Stimulated activated CD8-positive, alpha-beta memory T cell treated with anti-CD3 and anti-CD28 coated beads, Interleukin-7, amount 100 ng/mL, for 1 hour (primary cell): ENCODE measurements at regions not wholly inside any gene's neighbourhood (a gene's known extent, or its start where the extent isn't known, plus 50 kb on each side); places are given as distances from the start of the nearest gene placed in this dataset.
"Not testable (repeated sequence)": the region's sequence is repeated elsewhere in the genome, so short reads cannot be mapped to it uniquely, and the experiment has no call there.

ENCODE experiments used
- DNase-seq, 2 donors: peaks; one replicate each; pipeline ENCODE4 v3.0.0-alpha.2; 2020; ENCODE audit warnings: low read depth in 2 of 2

DNA sequence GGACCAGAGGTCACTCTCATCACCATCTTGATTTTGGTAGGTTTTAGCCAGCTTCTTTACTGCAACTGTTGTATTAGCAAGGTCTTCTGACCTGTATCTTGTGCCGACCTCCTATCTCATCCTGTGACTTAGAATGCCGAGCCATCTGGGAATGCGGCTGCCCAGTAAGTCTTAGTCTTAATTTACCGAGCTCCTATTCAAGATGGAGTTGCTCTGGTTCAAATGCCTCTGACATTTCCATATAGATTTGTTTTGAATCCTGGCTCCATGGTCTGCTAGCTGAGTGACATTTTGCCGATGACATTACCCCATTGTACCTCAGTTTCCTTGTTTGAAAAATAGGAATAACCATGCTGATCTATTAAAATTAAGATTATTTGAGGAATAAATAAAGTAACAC lies 193.9 kb upstream of the HMCN1 start:
- no peak for DNase-seq

DNA sequence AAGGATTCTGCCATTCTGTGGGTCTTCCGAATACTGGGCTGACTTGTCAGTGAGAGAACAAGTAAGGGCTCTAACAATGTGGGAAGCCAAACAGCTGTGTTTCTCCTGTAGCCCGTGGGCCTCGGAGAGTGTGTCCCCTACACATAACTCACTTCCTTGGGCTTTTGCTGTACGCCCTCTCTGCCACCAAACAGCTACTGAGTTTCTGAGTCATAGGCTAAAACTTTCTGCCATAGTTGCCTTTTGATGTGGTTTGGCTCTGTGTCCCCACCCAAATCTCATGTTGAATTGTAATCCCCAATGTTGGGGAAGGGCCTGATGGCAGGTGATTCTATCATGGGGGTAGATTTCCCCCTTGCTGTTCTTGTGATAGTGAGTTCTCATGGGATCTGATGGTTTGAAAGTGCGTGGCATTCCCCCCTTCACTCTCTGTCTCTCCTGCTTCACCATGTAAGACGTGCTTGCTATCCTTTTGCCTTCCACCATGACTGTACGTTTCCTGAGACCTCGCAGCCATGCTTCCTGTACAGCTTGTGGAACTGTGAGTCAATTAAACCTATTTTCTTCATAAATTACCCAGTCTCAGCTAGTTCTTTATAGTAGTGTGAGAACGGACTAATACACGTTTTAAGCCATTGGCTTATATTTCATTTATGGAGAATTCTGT lies 194.8 kb upstream of the HMCN1 start:
- DNase-seq = no peak

DNA sequence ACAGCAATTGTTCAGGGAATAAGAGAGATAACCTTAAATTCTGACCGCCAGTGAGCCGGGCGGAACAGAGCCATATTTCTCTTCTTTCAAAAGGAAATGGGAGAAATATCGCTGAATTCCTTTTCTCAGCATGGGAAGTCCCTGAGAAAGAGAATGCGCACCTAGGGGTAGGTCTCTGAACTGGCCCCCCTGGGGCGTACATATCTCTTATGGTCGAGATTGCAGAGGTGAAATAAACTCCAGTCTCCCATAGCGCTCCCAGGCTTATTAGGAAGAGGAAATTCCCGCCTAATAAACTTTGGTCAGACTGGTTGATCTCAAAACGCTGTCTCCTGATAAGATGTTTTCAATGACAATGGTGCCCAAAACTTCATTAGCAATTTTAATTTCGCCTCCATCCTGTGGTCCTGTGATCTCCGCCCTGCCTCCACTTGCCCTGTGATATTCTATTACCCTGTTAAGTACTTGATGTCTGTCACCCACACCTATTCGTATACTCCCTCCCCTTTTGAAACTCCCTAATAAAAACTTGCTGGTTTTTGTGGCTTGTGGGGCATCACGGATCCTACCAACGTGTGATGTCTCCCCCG lies 195.8 kb upstream of the HMCN1 start:
- DNase-seq = not testable (repeated sequence)

DNA sequence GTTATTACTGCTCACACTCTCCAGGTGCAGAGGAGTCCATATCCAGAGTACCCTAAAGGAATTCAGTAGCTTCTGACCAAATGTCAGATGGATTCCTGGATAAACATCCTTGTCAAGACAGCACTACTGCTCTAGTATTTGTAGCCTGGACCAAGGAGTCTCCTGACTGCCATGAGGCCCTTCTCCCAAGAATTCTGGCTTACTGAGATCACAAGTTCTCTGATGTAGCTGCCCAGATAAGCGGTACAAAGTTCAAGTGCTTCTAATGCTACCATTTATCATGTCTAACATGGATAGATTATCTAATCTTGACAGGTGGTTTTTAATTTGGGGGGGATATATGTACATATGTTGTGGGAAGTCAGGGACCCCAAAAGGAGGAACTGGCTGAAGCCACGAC lies 196.6 kb upstream of the HMCN1 start:
- DNase-seq = no peak

DNA sequence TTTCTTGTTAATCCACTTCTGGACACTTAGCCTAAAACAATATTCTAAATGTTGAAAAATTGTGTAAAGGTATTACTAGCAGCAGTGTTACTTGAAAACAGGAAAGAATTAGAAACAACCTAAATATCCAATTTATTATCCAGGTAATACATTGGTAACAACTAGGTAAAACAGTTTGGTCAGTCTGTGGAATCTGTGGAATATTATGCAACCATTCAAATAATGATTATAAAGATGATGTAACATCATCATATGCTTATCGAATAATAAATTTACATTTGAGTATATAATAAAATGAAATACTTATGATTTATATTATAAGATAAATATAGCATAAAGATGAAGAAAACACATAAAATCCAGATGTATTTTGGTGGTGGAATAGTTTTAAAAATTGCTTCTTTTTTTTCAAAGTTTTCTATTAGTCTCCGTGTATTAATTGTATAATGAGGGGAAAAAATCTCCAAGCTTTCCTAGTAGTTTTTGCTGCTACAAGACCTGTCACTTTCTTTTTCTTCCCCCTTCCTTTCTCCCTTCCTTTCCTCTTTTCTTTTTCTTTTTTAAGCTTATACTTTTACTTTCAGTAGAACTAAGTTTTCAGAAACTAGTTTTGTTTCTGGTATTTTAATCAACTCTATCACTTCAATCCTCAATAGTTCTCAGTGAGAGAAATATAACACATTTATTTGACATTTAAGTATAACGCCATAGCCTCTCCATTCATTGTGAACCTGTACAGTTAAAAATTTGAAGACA lies 197.8 kb upstream of the HMCN1 start:
- DNase-seq = no peak

DNA sequence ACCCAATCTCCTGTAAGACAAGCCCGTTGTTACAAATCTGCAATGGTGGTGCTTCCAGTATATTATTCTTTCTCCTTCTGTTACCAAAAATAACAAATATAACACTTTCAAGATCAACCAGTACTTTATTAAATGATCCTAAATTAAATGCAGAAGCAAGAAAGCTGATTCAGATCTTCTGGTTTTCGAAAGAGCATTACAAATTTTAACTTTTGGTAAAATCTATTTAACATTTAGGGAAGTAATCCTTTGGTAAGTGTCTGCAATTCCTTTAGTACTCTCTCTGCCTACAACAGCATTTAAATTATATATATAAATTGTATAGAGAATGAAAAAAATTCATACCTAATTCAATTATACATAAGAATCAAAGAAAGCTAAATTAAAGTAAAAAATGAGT lies 198.6 kb upstream of the HMCN1 start:
- no peak for DNase-seq

DNA sequence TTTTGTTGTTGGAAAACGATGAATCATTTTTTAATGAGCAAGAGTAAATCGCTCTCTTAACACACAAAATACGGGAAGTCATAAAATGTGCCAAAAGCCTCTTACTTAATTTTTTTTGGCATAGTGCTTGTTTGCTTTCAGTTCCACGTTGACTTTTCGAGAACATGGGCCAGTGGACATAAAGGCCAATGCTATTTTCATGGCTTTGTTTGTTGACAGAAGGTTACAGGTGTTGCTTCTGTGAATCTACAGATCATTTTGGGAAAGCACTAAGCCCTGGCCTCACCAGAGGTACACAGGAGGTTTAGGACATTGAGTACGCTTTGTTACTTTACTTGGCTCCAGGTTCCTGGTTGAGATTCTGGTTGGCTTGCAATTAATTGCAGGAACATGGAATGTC lies 199.4 kb upstream of the HMCN1 start:
- no peak for DNase-seq

DNA sequence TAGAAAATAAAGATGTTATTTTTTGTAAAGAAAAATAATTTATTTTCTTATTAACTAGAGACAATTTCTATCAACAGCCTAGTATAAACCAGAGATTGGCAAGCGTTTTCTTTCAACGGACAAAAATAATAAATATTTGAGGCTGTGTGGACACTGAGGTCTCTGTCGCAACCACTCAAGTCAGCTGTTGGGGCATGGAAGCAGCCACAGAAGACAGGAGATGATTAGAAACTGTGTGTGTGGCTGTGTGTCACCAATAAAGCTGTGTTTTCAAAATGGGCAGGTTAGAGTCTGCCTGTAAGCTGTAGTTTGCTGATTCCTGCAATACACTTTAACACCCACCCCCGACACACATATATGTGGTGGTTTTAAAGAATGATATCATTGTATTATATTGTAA lies 200.6 kb upstream of the HMCN1 start:
- no peak for DNase-seq

DNA sequence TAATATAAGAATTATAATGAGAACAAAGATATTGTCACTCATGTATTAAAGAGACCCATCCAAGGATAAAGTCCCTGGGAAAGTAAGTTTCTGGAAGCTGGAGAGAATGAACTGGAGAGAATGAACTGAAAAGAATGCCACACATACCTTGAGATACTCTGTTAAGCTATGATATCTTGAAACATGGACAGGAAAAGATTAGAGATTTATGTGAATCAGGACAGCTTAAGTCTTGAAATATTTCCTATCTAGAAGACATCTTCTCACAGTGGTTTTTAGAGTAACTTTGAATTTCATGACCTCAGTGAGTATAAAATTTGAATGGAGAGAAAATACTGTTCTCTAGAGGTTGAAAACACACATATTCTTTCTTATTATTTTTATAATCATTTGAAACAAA lies 201.3 kb upstream of the HMCN1 start:
- no peak for DNase-seq

DNA sequence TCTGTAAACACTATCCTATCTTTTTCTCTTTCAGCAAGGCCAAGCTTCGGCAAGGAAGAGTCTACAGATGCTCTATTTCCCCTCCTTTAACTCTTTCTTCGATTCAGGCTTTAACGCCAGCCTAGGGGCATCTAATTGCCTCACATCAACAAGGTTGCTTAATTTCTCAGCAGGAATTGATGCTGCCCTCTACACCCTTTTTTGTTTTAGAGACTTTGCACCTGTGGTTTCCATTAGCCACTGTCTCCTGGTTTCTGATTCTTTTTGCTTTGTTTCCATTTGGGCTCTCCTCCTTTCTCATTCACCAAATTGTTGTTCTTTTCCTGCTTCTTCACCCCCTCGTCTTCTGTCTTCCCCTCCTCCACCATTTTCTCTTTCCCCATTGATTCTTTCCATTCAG lies 202.4 kb upstream of the HMCN1 start:
- DNase-seq = no peak

DNA sequence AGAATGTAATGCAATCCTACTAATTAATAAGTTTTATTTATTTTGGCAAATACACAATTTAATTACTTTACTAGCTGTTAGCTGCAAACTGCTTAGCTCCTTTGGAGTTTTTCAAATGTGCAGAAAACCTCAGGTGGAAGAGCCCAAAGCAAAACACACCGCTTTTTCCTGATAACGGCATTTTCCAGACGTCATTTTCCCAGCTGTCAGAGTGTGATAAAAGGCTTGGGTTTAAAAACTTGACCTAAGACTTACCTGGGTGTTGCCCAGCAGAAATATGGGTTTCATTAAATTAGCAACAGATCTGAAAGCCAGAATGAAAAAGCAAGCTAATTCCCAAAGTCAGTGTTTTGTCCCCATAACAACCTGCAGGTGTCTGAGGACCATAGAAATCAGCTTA lies 204.0 kb upstream of the HMCN1 start:
- DNase-seq = no peak

DNA sequence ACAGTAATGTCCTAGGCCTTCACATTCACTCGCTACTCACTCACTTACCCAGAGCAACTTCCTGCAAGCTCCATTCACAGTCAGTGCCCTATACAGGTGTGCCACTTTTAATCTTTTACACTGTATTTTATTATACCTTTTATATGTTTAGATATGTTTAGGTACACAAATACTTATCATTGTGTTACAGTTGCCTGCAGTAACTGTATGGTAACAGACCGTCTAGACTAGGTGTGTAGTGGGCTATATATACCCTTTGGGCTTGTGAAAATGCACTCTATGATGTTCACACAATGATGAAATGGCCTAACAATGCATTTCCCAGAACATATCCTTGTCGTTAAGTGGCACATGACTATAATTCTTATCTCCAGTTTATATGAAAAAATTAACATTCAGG lies 204.5 kb upstream of the HMCN1 start:
- no peak for DNase-seq

DNA sequence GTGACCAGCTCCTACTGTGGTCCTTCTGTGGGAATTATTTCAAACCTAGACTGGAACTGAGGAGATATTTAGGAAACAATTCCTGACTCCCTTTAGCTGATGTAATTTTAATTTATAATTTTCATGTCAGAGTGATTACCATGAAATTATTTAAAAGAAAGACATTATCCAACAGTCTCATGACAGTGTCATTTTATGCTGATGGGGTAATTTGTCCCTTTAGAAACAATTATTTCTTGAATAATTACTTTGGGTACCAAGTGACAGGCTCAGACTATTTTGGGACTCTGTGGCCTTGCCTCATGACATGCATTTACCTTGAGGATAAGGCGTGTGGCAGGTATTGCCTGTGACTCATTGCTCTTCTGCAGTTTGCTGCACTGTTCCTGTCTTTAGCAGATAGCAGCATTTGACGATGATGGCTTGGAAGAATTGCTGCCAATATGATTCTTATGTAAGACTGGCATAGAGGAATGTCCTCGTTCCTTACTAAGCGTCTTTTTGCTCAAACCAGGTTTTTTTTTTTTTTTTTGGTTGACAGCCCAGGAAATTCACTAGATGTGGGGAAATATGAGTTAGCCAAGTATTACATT lies 206.0 kb upstream of the HMCN1 start:
- DNase-seq = no peak

DNA sequence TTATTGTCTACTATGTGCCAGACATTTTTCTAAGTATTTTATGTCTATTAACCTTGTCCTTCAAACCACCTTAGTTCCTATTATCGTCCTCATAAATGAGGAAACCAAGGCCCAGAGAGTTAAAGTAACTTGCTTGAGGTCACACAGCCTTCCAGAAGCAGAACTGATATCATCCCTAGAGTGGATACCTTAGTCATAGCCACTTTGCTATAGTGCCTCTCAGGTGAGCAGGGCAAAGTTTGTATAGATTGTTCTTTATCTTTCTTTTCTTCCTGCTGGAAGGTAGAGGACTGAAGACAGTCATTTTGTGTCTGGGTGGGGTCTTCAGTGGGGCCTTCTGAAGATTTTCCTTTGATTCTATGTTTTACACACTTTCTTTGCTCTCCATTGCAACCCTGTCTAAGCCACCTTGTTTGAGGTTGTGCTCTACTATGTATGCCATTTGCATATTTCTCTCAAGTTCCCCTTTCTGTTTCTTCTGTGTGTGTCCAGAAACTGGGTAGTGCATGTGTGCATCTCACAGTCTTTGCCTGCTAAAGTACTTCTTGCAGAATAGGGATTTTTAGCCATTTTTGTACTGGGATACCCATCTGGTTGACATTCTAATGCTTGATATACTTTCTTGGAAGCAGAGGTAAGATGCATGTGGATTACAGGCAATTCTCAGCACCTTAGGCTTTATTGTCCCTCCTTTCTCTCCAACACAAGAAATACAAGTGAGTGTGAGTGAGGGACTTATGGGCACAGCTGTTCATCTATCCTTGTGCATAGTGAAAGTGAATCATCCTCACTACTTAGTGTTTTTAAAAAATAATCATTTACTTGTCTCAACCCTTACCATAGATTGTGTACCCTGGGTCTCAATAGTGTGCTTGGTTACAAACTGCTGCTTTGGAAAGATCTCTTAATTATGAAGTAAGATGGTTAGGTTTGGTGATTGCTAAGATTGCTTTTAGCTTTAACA lies 207.6 kb upstream of the HMCN1 start:
- DNase-seq = no peak

DNA sequence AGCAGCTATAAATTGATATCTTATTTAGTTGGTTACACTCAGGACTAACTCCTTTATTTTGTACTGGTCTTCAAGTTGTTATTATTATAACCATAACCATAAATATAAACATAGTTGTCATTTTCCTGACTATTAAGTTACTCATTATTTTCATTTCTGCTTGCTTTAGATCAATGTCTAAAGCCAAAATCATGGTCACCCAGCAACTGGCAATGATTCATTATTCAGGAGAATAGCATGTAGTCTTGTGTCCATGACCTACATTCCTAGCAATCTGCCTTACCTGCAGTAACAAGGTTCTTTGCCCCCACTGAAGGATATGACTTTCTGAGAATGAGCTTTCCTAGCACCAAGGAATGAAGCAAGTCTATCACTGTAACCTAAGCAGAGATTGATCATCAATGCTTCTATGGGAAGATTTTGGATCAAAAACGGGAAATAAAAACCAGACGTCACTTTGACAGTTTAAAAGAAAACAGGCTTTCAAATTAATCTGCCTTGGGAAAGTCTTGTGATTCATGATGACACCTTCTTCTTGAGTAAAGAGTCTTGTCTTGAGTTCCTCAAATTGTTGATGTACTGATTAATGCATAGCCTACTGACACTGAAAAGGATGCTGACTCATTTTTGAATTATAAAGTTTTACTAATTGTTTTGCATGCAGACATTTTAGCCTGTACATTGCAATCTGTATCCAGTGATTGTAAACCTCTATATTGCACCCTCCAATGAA lies 203.3 kb upstream of the IVNS1ABP start:
- no peak for DNase-seq

DNA sequence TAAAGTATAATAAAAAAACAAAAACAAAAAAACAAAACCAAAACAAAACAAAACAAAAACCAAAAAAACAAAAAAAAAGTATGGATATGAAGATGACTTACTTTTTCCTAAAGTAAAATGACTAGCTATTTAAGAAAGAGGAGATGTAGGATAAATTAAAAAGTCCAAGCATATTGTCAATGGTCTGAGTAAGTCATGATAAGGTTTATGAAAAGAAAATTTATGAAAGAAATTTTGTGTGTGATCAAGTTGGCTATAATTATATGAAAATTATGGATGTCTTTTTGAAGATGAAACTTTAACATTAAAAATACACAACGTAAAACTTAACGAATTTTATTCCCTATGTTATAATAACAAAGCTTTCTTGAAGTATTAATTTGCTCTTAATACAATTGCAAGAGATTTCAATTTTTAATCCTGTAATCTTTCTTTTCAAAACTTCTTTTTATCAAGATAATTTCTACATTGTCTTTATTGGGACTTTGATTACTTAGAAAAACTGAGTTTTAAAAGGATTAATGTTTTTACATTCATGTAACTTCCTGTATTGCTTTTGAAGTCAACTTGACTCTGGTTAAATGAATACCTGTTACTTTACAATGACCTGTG lies 200.9 kb upstream of the IVNS1ABP start:
- no peak for DNase-seq

DNA sequence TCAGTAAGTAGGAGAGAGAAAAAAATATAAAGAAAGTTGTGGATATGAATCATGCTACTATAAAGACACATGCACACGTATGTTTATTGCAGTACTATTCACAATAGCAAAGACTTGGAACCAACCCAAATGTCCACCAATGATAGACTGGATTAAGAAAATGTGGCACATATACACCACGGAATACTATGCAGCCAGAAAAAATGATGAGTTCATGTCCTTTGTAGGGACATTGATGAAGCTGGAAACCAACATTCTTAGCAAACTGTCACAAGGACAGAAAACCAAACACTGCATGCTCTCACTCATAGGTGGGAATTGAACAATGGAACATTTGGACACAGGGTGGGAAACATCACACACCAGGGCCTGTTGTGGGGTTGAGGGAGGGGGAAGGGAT lies 200.3 kb upstream of the IVNS1ABP start:
- DNase-seq = not testable (repeated sequence)

DNA sequence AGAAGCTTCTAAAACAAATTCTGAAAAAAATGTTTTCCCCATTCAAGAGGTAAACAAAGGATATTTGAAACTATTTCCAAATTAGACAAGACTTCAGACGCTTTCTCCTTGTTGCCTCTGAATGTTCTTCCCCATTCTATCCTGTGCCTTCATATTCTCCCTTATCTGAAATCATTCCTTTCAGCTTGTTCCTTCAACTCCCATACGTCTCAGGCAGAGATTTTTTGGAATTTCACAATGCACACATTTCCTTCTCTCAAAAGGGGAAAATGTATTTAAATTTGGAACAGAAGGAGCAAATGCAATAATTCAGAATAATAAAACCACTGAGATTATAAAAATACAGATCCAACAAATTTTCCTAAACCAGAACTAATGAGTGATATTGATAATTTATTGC lies 198.7 kb upstream of the IVNS1ABP start:
- no peak for DNase-seq

DNA sequence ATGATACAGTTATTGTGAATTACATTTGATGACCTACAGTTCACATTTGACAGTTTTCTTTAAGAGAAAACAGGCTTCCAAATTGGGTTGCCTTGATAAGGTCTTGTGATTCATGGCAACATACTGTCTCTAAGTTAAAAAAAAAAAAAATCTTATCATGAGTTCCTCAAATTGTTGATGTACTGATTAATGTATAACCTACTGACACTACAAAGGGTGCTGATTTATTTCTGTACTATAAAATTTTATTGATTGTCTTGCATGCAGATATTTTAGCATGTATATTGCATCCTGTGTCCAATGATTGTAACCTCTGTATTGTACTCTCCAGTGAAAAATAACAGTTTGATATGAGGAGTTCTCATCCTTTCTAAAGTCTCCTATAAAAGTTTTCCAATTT lies 197.3 kb upstream of the IVNS1ABP start:
- DNase-seq = no peak

DNA sequence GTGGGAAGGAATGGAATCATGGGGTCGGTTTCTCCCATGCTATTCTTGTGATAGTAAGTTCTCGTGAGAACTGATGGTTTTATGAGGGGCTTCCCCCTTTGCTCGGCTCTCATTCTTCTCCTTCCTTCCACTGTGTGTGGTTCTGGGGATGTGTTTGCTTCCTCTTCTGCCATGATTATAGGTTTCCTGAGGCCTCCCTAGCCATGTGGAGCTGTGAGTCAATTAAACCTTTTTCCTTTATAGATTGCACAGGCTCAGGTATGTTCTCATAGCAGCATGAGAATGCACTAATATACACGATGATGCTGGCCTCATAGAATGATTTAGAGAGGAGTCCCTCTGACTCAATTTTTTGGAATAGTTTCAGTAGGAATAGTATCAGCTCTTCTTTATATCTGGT lies 195.4 kb upstream of the IVNS1ABP start:
- DNase-seq = no peak

DNA sequence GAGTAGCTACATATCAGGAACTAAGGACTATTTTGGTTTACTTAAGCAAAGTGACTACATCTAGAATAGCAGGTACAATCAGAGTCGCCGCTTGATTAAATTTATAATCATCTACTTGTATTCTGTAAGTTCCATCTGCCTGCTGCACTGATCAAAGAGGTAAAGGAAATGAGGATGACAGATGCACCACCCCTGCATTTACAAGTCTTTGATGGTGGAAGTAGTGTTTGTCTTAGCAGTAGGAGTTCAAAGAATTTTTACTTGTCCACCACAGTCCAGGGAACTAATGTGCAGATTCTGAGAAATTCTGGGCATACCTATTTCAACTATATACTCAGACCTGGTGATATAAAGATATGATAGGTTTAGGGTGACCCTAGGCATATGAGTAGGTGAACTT lies 184.1 kb upstream of the IVNS1ABP start:
- no peak for DNase-seq
